ENCODE measurements at regions not wholly inside any gene's neighbourhood (a gene's known extent, or its start where the extent isn't known, plus 50 kb on each side); places are given as distances from the start of the nearest gene placed in this dataset.

- TF ChIP-seq, protein P1, sequence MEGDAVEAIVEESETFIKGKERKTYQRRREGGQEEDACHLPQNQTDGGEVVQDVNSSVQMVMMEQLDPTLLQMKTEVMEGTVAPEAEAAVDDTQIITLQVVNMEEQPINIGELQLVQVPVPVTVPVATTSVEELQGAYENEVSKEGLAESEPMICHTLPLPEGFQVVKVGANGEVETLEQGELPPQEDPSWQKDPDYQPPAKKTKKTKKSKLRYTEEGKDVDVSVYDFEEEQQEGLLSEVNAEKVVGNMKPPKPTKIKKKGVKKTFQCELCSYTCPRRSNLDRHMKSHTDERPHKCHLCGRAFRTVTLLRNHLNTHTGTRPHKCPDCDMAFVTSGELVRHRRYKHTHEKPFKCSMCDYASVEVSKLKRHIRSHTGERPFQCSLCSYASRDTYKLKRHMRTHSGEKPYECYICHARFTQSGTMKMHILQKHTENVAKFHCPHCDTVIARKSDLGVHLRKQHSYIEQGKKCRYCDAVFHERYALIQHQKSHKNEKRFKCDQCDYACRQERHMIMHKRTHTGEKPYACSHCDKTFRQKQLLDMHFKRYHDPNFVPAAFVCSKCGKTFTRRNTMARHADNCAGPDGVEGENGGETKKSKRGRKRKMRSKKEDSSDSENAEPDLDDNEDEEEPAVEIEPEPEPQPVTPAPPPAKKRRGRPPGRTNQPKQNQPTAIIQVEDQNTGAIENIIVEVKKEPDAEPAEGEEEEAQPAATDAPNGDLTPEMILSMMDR (IDR thresholded peaks at IDR 0.05; ENCODE audit: low read depth, low read length, missing control alignments): no peak
- DNase-seq (ENCODE audit: extremely low read depth, low read depth): no peak
- H3K4me3 ChIP-seq (replicated peaks; ENCODE audit: low read depth, low read length): no peak overlapping the region
These were observed 402.5 kb downstream of the RFPL4B start for GRCh38 chr6:112749673-112750072.

DNA sequence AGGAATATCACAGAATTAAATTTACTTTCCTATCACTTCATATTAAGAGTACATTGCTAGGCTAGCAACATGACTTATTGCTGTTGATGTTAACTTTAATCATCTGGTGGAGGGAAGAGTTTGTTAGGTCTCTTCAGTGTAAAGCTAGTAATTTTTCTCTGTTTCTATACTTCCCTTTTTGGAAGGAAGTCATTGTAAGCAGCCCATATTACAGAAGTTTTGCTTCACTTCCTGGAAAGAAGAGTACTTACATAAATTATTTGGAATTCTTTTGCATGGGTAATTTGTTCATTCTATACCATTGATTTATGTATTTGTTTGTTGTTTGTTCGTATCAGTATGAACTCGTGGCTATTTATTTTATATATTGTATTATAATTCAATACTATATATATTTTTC is 405.2 kb downstream of the RFPL4B start:
- TF ChIP-seq, protein P1 (IDR thresholded peaks at IDR 0.05; ENCODE audit: low read depth, low read length, missing control alignments): no peak
- H3K4me3 ChIP-seq (replicated peaks; ENCODE audit: low read depth, low read length): no peak overlapping the region
- DNase-seq (ENCODE audit: extremely low read depth, low read depth): no peak

- TF ChIP-seq, protein P1 (IDR thresholded peaks at IDR 0.05; ENCODE audit: low read depth, low read length, missing control alignments): no peak
- no peak overlapping the region for H3K4me3 ChIP-seq (replicated peaks; ENCODE audit: low read depth, low read length)
- no peak for DNase-seq (ENCODE audit: extremely low read depth, low read depth)
These were observed 405.7 kb downstream of the RFPL4B start for GRCh38 chr6:112752791-112753190.

- no peak for DNase-seq (ENCODE audit: extremely low read depth, low read depth)
- TF ChIP-seq, protein P1 (IDR thresholded peaks at IDR 0.05; ENCODE audit: low read depth, low read length, missing control alignments): no peak
- no peak overlapping the region for H3K4me3 ChIP-seq (replicated peaks; ENCODE audit: low read depth, low read length)
These were observed 413.7 kb downstream of the RFPL4B start for GRCh38 chr6:112760831-112761230.

- DNase-seq (ENCODE audit: extremely low read depth, low read depth): no peak
- H3K4me3 ChIP-seq (replicated peaks; ENCODE audit: low read depth, low read length): no peak overlapping the region
- TF ChIP-seq, protein P1 (IDR thresholded peaks at IDR 0.05; ENCODE audit: low read depth, low read length, missing control alignments): no peak
These were observed 414.6 kb downstream of the RFPL4B start for GRCh38 chr6:112761740-112762139.

DNA sequence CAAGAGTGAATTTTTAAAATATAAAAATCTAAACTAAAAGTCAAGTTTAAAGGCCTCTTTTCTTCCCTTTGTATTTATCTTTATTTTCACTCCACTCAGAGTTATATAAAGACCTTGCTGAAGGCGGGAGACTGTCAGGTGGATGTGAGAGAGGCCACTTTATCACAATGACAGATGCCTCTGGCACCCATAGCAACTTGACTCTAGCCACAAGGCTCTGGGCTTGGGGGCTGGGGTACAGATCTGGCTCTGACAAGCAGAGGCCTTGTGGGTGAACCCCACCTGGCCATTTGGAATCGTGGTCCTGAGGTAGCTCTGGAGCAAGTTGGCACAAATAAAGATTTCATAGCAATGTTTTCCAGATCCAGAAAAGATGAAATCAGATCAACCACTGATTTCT is 417.2 kb downstream of the RFPL4B start:
- TF ChIP-seq, protein P1 (IDR thresholded peaks at IDR 0.05; ENCODE audit: low read depth, low read length, missing control alignments): no peak
- DNase-seq (ENCODE audit: extremely low read depth, low read depth): no peak
- no peak overlapping the region for H3K4me3 ChIP-seq (replicated peaks; ENCODE audit: low read depth, low read length)

DNA sequence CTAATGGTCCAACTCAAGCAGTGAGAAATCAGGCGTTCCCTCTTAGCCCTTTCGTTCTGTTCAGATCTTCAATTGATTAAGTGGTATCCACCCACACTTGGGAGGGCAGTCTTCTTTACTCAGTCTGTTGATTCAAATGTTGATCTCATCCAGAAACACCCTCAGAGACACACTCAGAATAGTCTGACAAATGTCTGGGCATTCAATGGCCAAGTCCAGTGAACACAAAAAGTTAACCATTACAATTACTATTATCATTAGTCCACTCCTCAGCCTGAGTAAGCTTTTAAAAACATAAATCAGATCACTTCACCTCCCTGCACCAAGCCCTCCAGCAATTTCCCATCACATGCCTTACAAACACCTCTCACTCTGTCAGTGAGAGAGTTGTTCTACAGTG is 423.2 kb downstream of the RFPL4B start:
- H3K4me3 ChIP-seq (replicated peaks; ENCODE audit: low read depth, low read length): no peak overlapping the region
- no peak for DNase-seq (ENCODE audit: extremely low read depth, low read depth)
- TF ChIP-seq, protein P1 (IDR thresholded peaks at IDR 0.05; ENCODE audit: low read depth, low read length, missing control alignments): no peak
